A549 (cell line): ENCODE measurements at regions not wholly inside any gene's neighbourhood (a gene's known extent, or its start where the extent isn't known, plus 50 kb on each side); places are given as distances from the start of the nearest gene placed in this dataset.

ENCODE experiments used
- ATAC-seq, 2 experiments: fragments of 200-7000 bp in 1 of 2; fragments of >200 bp in 1 of 2; cut with Nextera tagmentation in 1 of 2; cut with Tn5 transposase in 1 of 2; 3 replicates each; pipeline versions ENCODE4 v1.8.0 to v1.9.1; 2018 to 2020; ENCODE audit warnings: mild to moderate bottlenecking in 1 of 2, moderate library complexity in 1 of 2
- CTCF ChIA-PET: fragments of 300-600 bp; sonication (Branson Sonifier 250); formaldehyde crosslinking; extraction: SDS; loops from one replicate; lab custom pipeline; 2021; ENCODE audit warnings: antibody characterized with exemption, inconsistent platforms; lab: Yijun Ruan, JAX
- POLR2A ChIA-PET: fragments of 350-600 bp; formaldehyde crosslinking; extraction: SDS; loops from one replicate; lab custom pipeline; 2021; ENCODE audit warnings: antibody characterized with exemption, inconsistent platforms; lab: Yijun Ruan, JAX
- DNase-seq, 2 experiments: peaks; one replicate each; pipeline versions ENCODE4 v3.0.0 to v3.0.0-alpha.2; 2011 to 2016; ENCODE audit warnings: low read depth in 1 of 2, low spot score in 1 of 2
- FAIRE-seq: peaks from 2 replicates; lab custom pipeline; 2011; peaks lifted over from hg19 to GRCh38; lab: Jason Lieb, UNC
- H3K27ac ChIP-seq, 2 experiments: fragments of >200 bp; sonication (Bioruptor Twin); formaldehyde crosslinking; 3 replicates each; pipeline ENCODE4 v1.5.1; 2016 to 2017
- H3K4me1 ChIP-seq: fragments of >200 bp; sonication (Bioruptor Twin); formaldehyde crosslinking; 3 replicates; pipeline ENCODE4 v1.6.1; 2016
- H3K4me2 ChIP-seq: fragments of >200 bp; sonication (Bioruptor Twin); formaldehyde crosslinking; 3 replicates; pipeline ENCODE4 v1.6.1; 2016
- H3K4me3 ChIP-seq: fragments of >200 bp; sonication (Bioruptor Twin); formaldehyde crosslinking; 3 replicates; pipeline ENCODE4 v1.5.1; 2016
- H3K9me3 ChIP-seq: fragments of >200 bp; sonication (Bioruptor Twin); formaldehyde crosslinking; 3 replicates; pipeline ENCODE4 v1.6.1; 2016
- BCL3 ChIP-seq: fragments of >200 bp; sonication (Bioruptor Twin); formaldehyde crosslinking; IDR thresholded peaks from 3 replicates; pipeline ENCODE4 v1.6.1; 2016
- CEBPB ChIP-seq, 2 experiments: fragments of >200 bp in 1 of 2; sonication (Bioruptor Twin) in 1 of 2; formaldehyde crosslinking in 1 of 2; IDR thresholded peaks; 2 replicates each; pipeline ENCODE4 v1.6.1; 2012 to 2016
- CHD2 ChIP-seq: fragments of 150-350 bp; IDR thresholded peaks from 2 replicates; pipeline ENCODE4 v1.6.1; 2014; ENCODE audit warnings: low read length; ENCODE audit not compliant: partially characterized antibody
- CTCF ChIP-seq: fragments of >200 bp; sonication (Bioruptor Twin); formaldehyde crosslinking; IDR thresholded peaks from 3 replicates; pipeline ENCODE4 v1.5.1; 2016
- EP300 ChIP-seq, 2 experiments: fragments of >200 bp; sonication (Bioruptor Twin); formaldehyde crosslinking; IDR thresholded peaks; 2 replicates in 1 of 2; 3 replicates in 1 of 2; pipeline ENCODE4 v1.6.1; 2016 to 2017
- FOSB ChIP-seq: fragments of 250-450 bp; sonication (Bioruptor Pico); IDR thresholded peaks from 2 replicates; pipeline ENCODE4 v1.5.0; 2020; ENCODE audit warnings: mild to moderate bottlenecking, moderate library complexity
- FOSL2 ChIP-seq, 2 experiments: fragments of 450-650 bp in 1 of 2; fragments of >200 bp in 1 of 2; sonication (Bioruptor Twin) in 1 of 2; formaldehyde crosslinking; IDR thresholded peaks; 2 replicates each; pipeline versions ENCODE4 v1.5.0 to v1.6.1; 2016 to 2020; ENCODE audit warnings: mild to moderate bottlenecking in 1 of 2, moderate library complexity in 1 of 2
- GATA3 ChIP-seq: IDR thresholded peaks from 2 replicates; pipeline ENCODE4 v1.6.1; 2012; ENCODE audit warnings: borderline replicate concordance
- HDAC2 ChIP-seq: fragments of 200-600 bp; sonication (generic); IDR thresholded peaks from 2 replicates; pipeline ENCODE4 v1.6.1; 2016
- HES2 ChIP-seq: fragments of >200 bp; sonication (Bioruptor Twin); formaldehyde crosslinking; IDR thresholded peaks from 2 replicates; pipeline ENCODE4 v1.6.1; 2016
- HEYL ChIP-seq: fragments of 250-450 bp; sonication (Bioruptor Pico); IDR thresholded peaks from 2 replicates; pipeline ENCODE4 v1.8.0; 2021; ENCODE audit warnings: mild to moderate bottlenecking, moderate library complexity
- HOXA7 ChIP-seq: fragments of 250-450 bp; sonication (Bioruptor Pico); IDR thresholded peaks from 2 replicates; pipeline ENCODE4 v1.5.0; 2020; ENCODE audit warnings: mild to moderate bottlenecking, moderate library complexity
- HOXB13 ChIP-seq: fragments of 250-450 bp; sonication (Bioruptor Pico); IDR thresholded peaks from 2 replicates; pipeline ENCODE4 v1.5.0; 2020; ENCODE audit warnings: low read depth, mild to moderate bottlenecking, moderate library complexity
- HOXB5 ChIP-seq: fragments of 250-450 bp; sonication (Bioruptor Pico); IDR thresholded peaks from 2 replicates; pipeline ENCODE4 v1.5.0; 2020; ENCODE audit warnings: mild to moderate bottlenecking, moderate library complexity
- JUNB ChIP-seq: fragments of >200 bp; sonication (Bioruptor Twin); formaldehyde crosslinking; IDR thresholded peaks from 2 replicates; pipeline ENCODE4 v1.6.1; 2016
- KDM1A ChIP-seq: fragments of 200-600 bp; sonication (generic); IDR thresholded peaks from 2 replicates; pipeline ENCODE4 v1.6.1; 2016; ENCODE audit warnings: low read depth, mild to moderate bottlenecking
- NPAS2 ChIP-seq: fragments of 250-450 bp; sonication (Bioruptor Pico); IDR thresholded peaks from 2 replicates; pipeline ENCODE4 v1.8.0; 2022; ENCODE audit warnings: mild to moderate bottlenecking, moderate library complexity, borderline replicate concordance
- NR3C1 ChIP-seq: fragments of >200 bp; sonication (Bioruptor Twin); formaldehyde crosslinking; IDR thresholded peaks from 3 replicates; pipeline ENCODE4 v1.6.1; 2017
- RFX5 ChIP-seq: fragments of 450-650 bp; IDR thresholded peaks from 2 replicates; pipeline ENCODE4 v1.7.1; 2014; ENCODE audit warnings: antibody characterized with exemption, mild to moderate bottlenecking, moderate library complexity
- RNF2 ChIP-seq: fragments of 200-600 bp; sonication (generic); IDR thresholded peaks from 2 replicates; pipeline ENCODE4 v1.6.1; 2016; ENCODE audit warnings: low read depth, mild to moderate bottlenecking, antibody characterized with exemption, moderate library complexity, borderline replicate concordance
- SMC3 ChIP-seq: fragments of >200 bp; sonication (Bioruptor Twin); formaldehyde crosslinking; IDR thresholded peaks from 3 replicates; pipeline ENCODE4 v1.6.1; 2018; ENCODE audit warnings: inconsistent platforms
- SREBF2 ChIP-seq: fragments of 450-650 bp; IDR thresholded peaks from 2 replicates; pipeline ENCODE4 v1.6.1; 2014; ENCODE audit warnings: mild to moderate bottlenecking, moderate library complexity
- TP53 ChIP-seq: fragments of 250-450 bp; sonication (Bioruptor Pico); IDR thresholded peaks from 2 replicates; pipeline ENCODE4 v1.5.0; 2021; ENCODE audit warnings: mild to moderate bottlenecking, moderate library complexity
- ZNF302 ChIP-seq: fragments of 250-450 bp; sonication (Bioruptor Pico); IDR thresholded peaks from 2 replicates; pipeline ENCODE4 v1.9.0; 2021; ENCODE audit warnings: inconsistent platforms, mild to moderate bottlenecking, moderate library complexity
- ZSCAN20 ChIP-seq: fragments of 250-450 bp; sonication (Bioruptor Pico); IDR thresholded peaks from 2 replicates; pipeline ENCODE4 v1.8.0; 2022; ENCODE audit warnings: mild to moderate bottlenecking, moderate library complexity
- WGBS: methylation state at CpG from one replicate; pipeline ENCODE4 v1.1.6; 2017; ENCODE audit errors: missing lambda C conversion rate; 5-methylcytosine and 5-hydroxymethylcytosine counted together

GRCh38 chr17:77822302-77823030 is 136.0 kb upstream of the TNRC6C start:
- H3K27ac ChIP-seq: no peak overlapping the region
- ChIA-PET POLR2A (no interaction called here), CTCF (interaction anchor here (0.7 to 1.3 kb wide), 2 partner anchors 10 to 51 kb away, joined by 3 read pairs; no protein-coding TSS in a partner anchor)
- DNase-seq: no peak
- no peak for FAIRE-seq
- no peaks in the 10 kb centered on the region for H3K9me3 ChIP-seq
- H3K4me3 ChIP-seq: no peak overlapping the region
- ATAC-seq: no peak
- WGBS: 66% methylated on average over 22 of the region's 22 CpGs
- no peaks in the 10 kb centered on the region for H3K4me1 ChIP-seq
- no peak overlapping the region for H3K4me2 ChIP-seq
- TF ChIP-seq GATA3 (no peak), JUNB (no peak), RNF2 (no peak), HOXB13 (no peak), CTCF (no peak), HOXA7 (no peak), NR3C1 (no peak), HES2 (no peak), KDM1A (no peak), HEYL (CRISPR knock-in tag) (no peak), TP53 (CRISPR knock-in tag) (no peak), RFX5 (no peak), HDAC2 (no peak), BCL3 (no peak), HOXB5 (CRISPR knock-in tag) (no peak), NPAS2 (CRISPR knock-in tag) (no peak), ZSCAN20 (CRISPR knock-in tag) (no peak)
- TF ChIP-seq, all 56 proteins: peak for 0

DNA sequence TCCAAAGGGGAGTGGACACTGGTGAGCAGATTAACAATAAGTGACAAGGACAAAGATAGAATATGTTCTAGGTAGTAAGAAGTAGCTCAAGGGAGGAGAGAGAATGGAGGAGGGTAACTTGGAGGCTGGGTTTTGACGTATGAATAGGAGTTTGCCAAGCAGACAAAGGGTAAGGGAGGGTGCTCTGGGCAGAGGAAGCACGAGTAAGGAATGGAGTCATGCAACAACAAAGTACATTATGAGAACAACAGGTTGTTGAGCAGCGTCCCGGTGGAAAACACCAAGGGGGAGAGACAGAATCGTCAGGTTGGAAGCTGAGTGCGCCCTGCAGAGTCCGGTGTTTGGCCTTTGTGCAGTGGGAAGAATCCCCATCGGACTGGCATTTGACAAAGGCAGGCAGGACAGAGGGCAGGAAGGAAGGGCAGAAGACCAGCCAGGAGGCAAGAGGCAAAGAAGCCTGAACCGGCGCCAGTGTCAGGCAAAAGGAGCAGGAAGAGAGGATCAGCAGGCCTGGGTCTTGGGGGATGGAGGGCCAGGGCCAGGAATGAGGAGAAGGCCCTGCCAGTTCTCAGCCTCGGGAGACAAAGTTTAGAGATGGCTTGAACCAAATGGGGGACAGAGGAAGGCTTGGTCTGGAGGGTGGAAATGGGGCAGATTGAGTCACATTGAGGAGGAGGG is 134.3 kb upstream of the TNRC6C start:
- H3K4me3 ChIP-seq: no peak overlapping the region
- H3K4me2 ChIP-seq: no peak overlapping the region
- FAIRE-seq (no peak), DNase-seq (no peak), ATAC-seq (no peak)
- POLR2A ChIA-PET: interaction anchor here (1.8 kb wide), 1 partner anchor 134 kb away, joined by 5 read pairs; the partner anchor contains the start of gene TNRC6C
- 67% methylated on average over 11 of the region's 11 CpGs for WGBS
- no peak for TF ChIP-seq HOXA7
- no peak for TF ChIP-seq CEBPB (IDR thresholded peaks at IDR 0.05)
- no peak for TF ChIP-seq SREBF2
- no peak for TF ChIP-seq EP300 (IDR thresholded peaks at IDR 0.05)
- no peak for TF ChIP-seq FOSB (CRISPR knock-in tag)
- TF ChIP-seq FOSL2 (IDR thresholded peaks at IDR 0.05): no peak
- TF ChIP-seq FOSL2 (CRISPR knock-in tag; IDR thresholded peaks at IDR 0.05): no peak
- TF ChIP-seq HEYL (CRISPR knock-in tag): no peak
- TF ChIP-seq NPAS2 (CRISPR knock-in tag): no peak
- no peak for TF ChIP-seq ZNF302 (CRISPR knock-in tag)
- no peak for TF ChIP-seq CHD2
- no peak for TF ChIP-seq TP53 (CRISPR knock-in tag)
- TF ChIP-seq SMC3: no peak
- TF ChIP-seq JUNB: no peak
- CTCF ChIA-PET: interaction anchor here (1.4 kb wide), 1 partner anchor 119 kb away, joined by 4 read pairs; no protein-coding TSS in a partner anchor
- H3K27ac ChIP-seq: no peak overlapping the region
- H3K9me3 ChIP-seq: no peaks in the 10 kb centered on the region
- no peaks in the 10 kb centered on the region for H3K4me1 ChIP-seq
